GM12875 (cell line): ENCODE measurements at regions not wholly inside any gene's neighbourhood (a gene's known extent, or its start where the extent isn't known, plus 50 kb on each side); places are given as distances from the start of the nearest gene placed in this dataset.

Experiments
- H3K4me3 ChIP-seq: one replicate; pipeline ENCODE4 v1.5.1; 2011; ENCODE audit warnings: low read depth, low read length, control low read depth
- CTCF ChIP-seq: IDR thresholded peaks from 2 replicates; pipeline ENCODE4 v1.5.1; 2011; ENCODE audit warnings: low read depth, mild to moderate bottlenecking, control low read depth, inconsistent platforms, low read length, moderate library complexity, borderline replicate concordance; ENCODE audit not compliant: insufficient read depth

- H3K4me3 ChIP-seq = no peak overlapping the region
- TF ChIP-seq CTCF = no peak
These were observed 90.9 kb upstream of the MDFIC start for GRCh38 chr7:114830952-114831351.

- no peak overlapping the region for H3K4me3 ChIP-seq
These were observed 88.8 kb upstream of the MDFIC start for GRCh38 chr7:114832906-114833595.

GRCh38 chr7:114835303-114835702 is 86.6 kb upstream of the MDFIC start:
- no peak overlapping the region for H3K4me3 ChIP-seq
- no peak for TF ChIP-seq CTCF

More at GRCh38 chr7:114832906-114833595, 88.8 kb upstream of the MDFIC start:
- TF ChIP-seq CTCF = no peak

GRCh38 chr7:114835861-114836260 is 86.0 kb upstream of the MDFIC start:
- TF ChIP-seq CTCF = no peak
- H3K4me3 ChIP-seq = no peak overlapping the region

GRCh38 chr7:114842551-114843065 is 79.3 kb upstream of the MDFIC start:
- no peak overlapping the region for H3K4me3 ChIP-seq
- TF ChIP-seq CTCF = no peak

- H3K4me3 ChIP-seq = no peak overlapping the region
- TF ChIP-seq CTCF = no peak
These were observed 78.8 kb upstream of the MDFIC start for GRCh38 chr7:114843102-114843501.

- H3K4me3 ChIP-seq = no peak overlapping the region
- no peak for TF ChIP-seq CTCF
These were observed 70.4 kb upstream of the MDFIC start for GRCh38 chr7:114851406-114852061.
